GM18867 (cell line): ENCODE measurements at regions not wholly inside any gene's neighbourhood (a gene's known extent, or its start where the extent isn't known, plus 50 kb on each side); places are given as distances from the start of the nearest gene placed in this dataset.

Source experiments
- ATAC-seq: cut with Tn5 transposase; IDR thresholded peaks from one replicate; pipeline ENCODE4 v1.9.1; 2021; ENCODE audit warnings: mild to moderate bottlenecking, moderate library complexity; ENCODE audit not compliant: unreplicated experiment

DNA sequence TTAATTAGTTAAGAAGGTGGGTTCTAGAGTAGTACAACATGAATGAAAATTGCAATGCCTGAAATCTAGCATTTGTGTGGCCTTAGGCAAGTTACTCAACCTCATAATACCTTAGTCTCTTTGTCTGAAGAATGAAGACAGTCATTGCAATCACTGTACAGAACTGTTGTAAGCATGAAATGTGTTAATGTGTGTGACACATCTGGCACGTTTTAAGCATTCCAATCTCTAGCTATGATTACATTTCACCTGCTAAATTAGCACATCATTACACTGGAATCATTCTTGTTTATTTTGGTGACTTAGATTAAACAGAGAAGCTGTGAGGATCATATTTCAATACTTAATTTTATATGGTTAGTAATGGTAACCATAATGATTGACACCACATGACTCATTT is 629.7 kb upstream of the KIF2B start:
- ATAC-seq: no peak

DNA sequence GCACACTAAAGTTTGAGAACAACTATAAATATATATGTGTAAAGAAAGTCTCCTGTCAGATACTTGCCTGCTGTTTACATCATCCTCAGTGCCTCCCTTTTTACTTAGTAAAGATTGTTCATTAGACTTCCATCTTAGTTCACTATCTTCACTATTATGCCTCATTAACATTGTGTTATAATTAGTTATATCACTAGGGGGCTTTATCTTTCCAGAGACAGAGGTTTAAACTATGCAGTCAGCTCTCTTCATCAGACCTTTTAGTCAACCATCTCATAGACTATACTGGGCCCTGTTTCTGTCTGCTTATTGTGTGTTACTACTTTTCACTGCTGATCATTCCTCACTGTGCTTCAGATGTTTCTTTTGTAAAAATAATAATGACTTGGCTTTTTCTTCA is 630.8 kb upstream of the KIF2B start:
- ATAC-seq: no peak

GRCh38 chr17:53186001-53186400 is 636.7 kb upstream of the KIF2B start:
- ATAC-seq: no peak

DNA sequence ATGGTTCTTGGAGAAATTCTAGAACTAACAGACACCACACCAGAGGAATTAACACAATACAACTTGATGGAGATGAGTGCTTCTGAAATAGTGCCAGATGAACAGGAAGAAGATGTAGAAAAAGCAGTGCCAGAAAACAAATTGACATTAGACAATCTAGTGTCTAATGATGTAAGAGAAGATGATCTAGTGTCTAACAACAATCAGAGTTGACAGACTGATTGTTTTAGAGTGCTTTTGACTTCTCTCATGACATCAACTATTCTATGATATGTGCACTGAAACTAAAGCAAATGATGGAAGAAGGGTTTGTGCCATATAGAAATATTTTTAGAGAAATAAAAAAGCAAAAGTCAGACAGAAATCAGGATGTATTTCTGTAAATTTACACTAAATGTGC is 646.1 kb upstream of the KIF2B start:
- ATAC-seq: no peak

GRCh38 chr17:53168413-53168812 is 654.3 kb upstream of the KIF2B start:
- no peak for ATAC-seq

DNA sequence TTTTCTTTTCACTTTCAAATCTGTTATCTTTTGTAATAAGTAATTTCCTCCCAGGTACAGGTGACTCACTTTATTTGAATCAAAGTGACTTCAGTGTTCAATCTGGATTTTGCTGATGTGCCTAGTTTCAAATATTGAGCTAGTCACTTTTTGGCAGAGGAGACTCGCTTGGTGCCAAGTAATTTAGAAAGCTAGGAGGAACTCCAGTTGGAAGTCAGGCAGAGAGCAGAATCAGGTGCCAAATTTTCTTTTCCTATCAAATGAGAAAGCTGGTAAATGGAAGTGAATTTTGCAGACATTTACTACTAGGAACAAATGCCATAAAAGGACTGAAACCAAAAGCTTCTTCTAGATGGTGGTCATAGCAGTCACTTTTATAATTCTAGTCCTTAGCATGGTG is 656.0 kb upstream of the KIF2B start:
- no peak for ATAC-seq

DNA sequence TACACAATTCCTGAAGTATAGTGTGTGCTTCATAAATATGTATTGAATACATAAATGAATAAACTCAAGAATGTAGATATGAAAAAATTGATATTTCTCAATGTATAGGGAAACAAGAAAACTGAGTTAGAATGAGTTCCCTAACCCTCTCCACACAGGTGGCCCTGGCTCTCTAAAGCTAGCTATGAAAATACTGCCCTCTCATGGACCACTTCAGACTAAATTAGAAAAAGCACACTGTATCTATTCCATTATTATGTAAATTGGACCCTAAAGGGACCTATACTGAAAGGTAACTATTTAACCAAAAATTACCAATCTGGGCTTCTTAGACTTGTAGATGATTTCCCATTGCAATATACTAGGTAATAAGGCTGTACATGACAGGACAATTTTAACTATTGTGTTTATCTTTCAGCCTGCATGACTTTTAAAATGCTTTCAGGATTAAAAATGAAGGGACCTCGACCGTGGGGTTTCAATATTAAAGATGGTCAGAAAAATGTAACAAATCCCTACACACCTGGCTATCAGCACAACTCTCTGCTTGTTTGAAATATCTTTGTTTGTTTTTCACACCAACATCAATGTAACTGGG is 672.5 kb upstream of the KIF2B start:
- no peak for ATAC-seq

- no peak for ATAC-seq
Measured at GRCh38 chr17:53149316-53149715, 673.4 kb upstream of the KIF2B start.

- no peak for ATAC-seq
Measured at GRCh38 chr17:53148058-53148457, 674.7 kb upstream of the KIF2B start.

GRCh38 chr17:53142890-53143289 is 679.8 kb upstream of the KIF2B start:
- ATAC-seq: no peak

DNA sequence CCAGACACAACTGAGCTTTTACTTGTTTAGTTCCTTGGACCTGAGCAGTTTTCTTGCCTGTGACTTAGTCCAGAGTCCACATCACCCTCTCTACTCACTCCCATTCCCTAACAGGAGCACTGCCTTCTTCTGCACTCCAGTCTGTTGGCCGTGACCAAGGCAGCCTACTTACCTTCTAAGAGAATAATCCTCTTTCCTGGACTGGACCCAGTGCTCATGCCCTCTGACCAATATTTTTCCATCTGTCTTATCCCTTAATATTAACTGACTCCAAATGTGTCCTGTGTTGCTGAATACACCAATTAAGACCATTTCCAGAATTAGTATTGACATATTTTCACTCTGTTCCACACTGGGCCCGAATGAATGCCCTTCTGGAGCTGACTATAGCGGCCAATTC is 681.0 kb upstream of the KIF2B start:
- ATAC-seq: no peak

GRCh38 chr17:53141280-53141679 is 681.4 kb upstream of the KIF2B start:
- ATAC-seq: no peak

DNA sequence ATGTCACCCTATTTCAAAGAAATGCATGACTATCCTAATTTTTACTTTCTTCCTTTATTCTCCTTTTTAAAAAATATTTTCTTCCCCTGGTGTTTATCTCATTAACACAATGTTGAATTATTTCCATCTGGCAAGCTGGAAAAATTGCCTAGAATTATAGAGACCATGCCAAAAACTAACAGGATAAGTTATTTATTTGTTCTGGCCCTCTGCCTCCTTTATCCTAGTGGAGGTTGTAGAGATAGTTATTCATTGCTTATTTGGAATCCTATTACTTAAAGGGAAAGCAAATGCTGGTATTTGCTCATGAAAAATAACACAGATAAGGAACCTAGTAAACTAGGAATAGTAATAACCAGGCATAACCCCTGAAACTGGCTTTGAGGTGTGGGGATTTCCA is 684.9 kb upstream of the KIF2B start:
- no peak for ATAC-seq

- ATAC-seq: no peak
Measured at GRCh38 chr17:53135969-53136368, 686.8 kb upstream of the KIF2B start.

DNA sequence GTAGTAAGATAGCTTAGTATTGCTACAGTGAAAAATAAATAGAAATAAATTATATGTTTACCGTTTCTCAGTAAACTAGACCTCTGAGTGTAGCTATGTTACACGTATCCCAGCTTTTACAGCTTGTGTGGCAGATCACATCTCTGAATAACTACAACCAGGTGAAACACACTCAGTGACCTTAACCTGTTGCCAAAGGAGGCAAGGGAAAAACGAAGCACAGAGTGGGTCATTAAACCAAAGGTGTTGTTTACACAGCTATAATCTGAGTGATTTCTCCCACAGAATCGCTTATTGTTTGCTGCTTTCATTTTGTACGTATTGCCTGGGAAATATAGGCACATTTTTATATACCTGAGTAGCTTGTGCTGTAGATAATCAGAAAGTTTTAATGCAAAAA is 688.2 kb upstream of the KIF2B start:
- no peak for ATAC-seq

DNA sequence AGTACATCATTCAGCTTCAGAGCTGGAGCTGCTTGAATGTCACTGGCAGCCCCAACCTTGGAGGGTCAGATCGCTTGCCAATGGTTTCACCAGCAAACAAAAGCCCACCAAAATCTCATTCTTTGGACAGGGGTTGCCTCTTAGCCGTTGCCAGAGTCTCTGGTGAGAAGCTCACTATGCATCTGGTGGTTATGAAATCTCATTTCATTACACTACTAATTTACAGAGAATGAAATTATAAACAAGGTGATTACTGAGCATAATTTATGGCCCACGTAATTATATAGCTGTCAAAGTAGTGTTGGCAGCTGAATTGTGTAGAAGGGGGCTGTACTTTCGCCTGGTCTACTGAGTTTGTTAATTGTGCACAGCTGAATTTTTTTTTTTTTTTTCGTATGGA is 688.9 kb upstream of the KIF2B start:
- ATAC-seq: no peak

DNA sequence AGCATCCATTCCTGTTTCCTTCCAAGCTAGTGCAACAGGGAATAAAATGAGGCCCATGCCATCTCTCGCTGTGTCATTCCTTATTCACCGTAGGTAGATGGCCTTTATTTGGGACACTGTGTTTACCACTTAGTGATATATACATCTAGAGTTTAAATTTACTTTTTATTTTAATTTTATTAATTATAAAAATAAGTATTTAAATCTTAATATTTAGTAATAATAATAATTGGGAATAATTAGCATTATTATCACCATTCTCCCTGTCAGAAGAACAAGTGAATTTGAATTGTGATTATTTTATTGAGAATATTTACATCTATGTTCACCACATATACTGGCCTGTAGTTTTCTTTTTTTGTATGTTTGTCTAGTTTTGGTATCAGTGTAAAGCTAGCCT is 692.9 kb upstream of the KIF2B start:
- ATAC-seq: no peak

GRCh38 chr17:53127331-53127730 is 695.4 kb upstream of the KIF2B start:
- ATAC-seq: no peak

- ATAC-seq: no peak
Measured at GRCh38 chr17:53122966-53123365, 699.8 kb upstream of the KIF2B start.

DNA sequence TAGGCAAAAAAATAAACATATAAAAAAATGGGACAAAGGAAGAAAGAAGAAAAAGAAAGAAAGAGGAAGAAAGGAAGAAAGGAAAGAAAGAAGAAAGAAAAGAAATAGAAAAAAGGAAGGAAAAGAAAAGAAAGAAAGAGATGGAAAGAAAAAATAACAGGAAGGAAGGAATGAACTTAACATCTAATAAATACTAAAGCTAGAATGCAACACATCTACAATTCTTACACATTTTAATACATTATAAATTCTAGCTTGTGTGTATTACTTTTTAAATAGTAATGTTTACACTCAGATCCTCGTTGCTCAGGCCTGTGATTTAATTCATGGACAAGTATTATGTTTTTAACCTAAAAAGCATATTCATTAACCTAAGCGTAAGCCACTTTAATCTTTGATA is 703.0 kb upstream of the KIF2B start:
- ATAC-seq: no peak

DNA sequence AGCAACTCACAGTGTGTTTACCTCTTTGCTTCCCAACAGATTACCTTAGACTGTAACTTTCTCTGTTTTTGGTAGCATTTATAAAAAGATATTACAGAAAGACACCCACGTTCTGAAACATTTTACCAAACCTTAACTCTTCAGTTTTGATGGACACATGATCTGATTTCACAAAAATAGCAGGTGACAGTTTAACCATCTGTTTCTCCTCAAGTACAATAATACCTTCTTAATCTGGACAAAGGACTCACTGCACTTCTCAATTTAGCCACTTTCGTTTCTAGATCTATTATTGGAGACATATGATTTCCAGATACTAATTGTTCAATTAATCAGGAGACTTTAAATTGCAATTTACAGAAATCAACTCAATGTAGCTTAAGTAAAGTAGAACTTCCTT is 703.8 kb upstream of the KIF2B start:
- ATAC-seq: no peak

- no peak for ATAC-seq
Measured at GRCh38 chr17:53106886-53107285, 715.8 kb upstream of the KIF2B start.

- no peak for ATAC-seq
Measured at GRCh38 chr17:53101706-53102105, 721.0 kb upstream of the KIF2B start.

DNA sequence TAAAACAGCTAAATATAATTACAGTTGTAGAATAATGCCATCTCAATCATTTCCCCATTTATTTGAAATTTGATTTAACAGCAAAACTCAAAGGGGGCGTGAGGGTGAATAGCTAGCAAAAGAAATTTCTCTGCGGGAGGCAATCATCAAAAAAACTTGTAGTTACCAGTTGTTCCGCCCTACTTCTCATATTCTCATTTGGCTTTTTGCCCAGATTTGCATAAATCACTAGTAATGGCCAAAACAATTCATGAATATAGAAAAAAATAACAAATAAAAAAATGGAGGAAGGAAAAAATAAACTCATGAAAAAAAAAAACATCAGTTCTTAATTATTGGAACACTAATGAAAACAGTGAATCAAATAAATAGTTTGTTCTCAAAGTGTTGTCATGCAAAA is 722.6 kb upstream of the KIF2B start:
- no peak for ATAC-seq
